ENCODE measurements at regions not wholly inside any gene's neighbourhood (a gene's known extent, or its start where the extent isn't known, plus 50 kb on each side); places are given as distances from the start of the nearest gene placed in this dataset.

DNA sequence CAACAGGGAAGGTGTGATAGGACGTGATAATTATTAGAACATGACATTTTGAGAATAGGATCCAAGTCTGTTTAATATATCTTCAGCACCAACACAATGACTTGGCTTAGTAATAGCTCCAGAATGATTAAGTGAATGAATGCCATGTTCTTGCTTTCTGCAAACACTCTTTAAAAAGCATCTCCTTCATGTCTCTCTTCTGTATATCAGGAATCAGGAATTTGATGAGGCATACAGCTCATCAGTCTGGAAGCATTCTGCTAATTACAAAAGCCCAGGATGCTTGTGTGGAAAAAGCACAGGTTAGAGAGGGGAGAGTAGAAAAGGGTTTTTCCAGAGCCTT, 113.0 kb upstream of the ZNF648 start:
- Histone ChIP-seq H4K20me1 (ENCODE audit: insufficient read depth, low read length) (no peaks in the 10 kb centered on the region), H3K9ac (ENCODE audit: low read length) (no peak overlapping the region), H3K9me3 (replicated peaks; ENCODE audit: insufficient read depth, low read length) (no peaks in the 10 kb centered on the region), H3K4me1 (ENCODE audit: low read length) (no peaks in the 10 kb centered on the region), H3K4me2 (ENCODE audit: low read depth, low read length) (no peak overlapping the region), H3K36me3 (replicated peaks; ENCODE audit: insufficient read depth, low read length) (no peaks in the 10 kb centered on the region), H3K27me3 (replicated peaks; ENCODE audit: insufficient read depth, low read length) (no peaks in the 10 kb centered on the region), H3K9me2 (replicated peaks; ENCODE audit: insufficient read depth, low read length) (no peaks in the 10 kb centered on the region), H3K27ac (ENCODE audit: low read length) (no peak overlapping the region), H3F3A (ENCODE audit: insufficient read depth, low read length) (no peaks in the 10 kb centered on the region), H3K4me3 (ENCODE audit: low read length) (no peak overlapping the region), H3K79me2 (ENCODE audit: low read length) (no peaks in the 10 kb centered on the region), H2AFZ (ENCODE audit: low read length) (no peak overlapping the region)
- no peak for DNase-seq
- TF ChIP-seq EZH2 (optimal IDR thresholded peaks at IDR 0.05; ENCODE audit: low read depth, low read length) (no peak), EZH2phosphoT487 (IDR thresholded peaks at IDR 0.05; ENCODE audit: low read length) (no peak)
- TF ChIP-seq, protein P1, sequence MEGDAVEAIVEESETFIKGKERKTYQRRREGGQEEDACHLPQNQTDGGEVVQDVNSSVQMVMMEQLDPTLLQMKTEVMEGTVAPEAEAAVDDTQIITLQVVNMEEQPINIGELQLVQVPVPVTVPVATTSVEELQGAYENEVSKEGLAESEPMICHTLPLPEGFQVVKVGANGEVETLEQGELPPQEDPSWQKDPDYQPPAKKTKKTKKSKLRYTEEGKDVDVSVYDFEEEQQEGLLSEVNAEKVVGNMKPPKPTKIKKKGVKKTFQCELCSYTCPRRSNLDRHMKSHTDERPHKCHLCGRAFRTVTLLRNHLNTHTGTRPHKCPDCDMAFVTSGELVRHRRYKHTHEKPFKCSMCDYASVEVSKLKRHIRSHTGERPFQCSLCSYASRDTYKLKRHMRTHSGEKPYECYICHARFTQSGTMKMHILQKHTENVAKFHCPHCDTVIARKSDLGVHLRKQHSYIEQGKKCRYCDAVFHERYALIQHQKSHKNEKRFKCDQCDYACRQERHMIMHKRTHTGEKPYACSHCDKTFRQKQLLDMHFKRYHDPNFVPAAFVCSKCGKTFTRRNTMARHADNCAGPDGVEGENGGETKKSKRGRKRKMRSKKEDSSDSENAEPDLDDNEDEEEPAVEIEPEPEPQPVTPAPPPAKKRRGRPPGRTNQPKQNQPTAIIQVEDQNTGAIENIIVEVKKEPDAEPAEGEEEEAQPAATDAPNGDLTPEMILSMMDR (IDR thresholded peaks at IDR 0.05; ENCODE audit: low read length), result no peak

DNA sequence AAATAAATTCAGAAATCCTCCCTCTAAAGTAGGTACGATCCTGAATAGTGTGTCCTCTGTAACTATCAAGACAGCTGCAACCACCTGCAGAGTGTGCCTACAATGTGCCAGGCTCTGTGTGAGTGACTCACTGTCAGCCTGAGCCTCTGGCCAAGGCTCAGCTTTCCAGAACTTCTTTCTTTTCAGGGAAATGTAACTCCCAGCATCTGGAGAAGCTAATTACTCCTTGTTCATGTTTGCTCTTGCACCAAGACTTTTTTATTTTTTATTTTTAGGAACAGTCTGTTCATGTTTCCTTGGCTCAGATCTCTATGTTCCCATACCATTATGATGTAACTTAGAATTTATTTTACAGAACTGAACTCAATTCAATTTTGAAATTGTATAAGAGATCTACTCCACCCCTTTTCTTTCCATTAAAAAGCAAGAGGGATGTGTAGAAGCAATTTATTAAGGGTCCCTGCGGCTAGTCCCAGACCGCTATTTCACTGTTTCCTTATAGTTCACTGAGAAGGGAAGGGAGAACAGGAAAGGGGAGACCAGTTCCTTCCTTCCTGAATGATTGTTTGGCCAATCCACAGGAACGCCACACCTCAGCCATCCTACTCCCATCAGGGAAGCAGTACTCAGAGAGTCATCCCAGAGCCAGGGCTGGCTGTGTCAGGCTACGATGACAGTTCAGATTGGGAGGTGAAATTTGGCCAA, 112.4 kb upstream of the ZNF648 start:
- Histone ChIP-seq H3K36me3 (replicated peaks; ENCODE audit: insufficient read depth, low read length) (no peaks in the 10 kb centered on the region), H3F3A (ENCODE audit: insufficient read depth, low read length) (no peaks in the 10 kb centered on the region), H3K4me2 (ENCODE audit: low read depth, low read length) (no peak overlapping the region), H3K9me3 (replicated peaks; ENCODE audit: insufficient read depth, low read length) (no peaks in the 10 kb centered on the region), H2AFZ (ENCODE audit: low read length) (no peak overlapping the region), H3K9me2 (replicated peaks; ENCODE audit: insufficient read depth, low read length) (no peaks in the 10 kb centered on the region), H3K79me2 (ENCODE audit: low read length) (no peaks in the 10 kb centered on the region), H3K27me3 (replicated peaks; ENCODE audit: insufficient read depth, low read length) (no peaks in the 10 kb centered on the region), H3K9ac (ENCODE audit: low read length) (no peak overlapping the region), H3K27ac (ENCODE audit: low read length) (no peak overlapping the region), H4K20me1 (ENCODE audit: insufficient read depth, low read length) (no peaks in the 10 kb centered on the region), H3K4me1 (ENCODE audit: low read length) (no peaks in the 10 kb centered on the region), H3K4me3 (ENCODE audit: low read length) (no peak overlapping the region)
- TF ChIP-seq EZH2phosphoT487 (IDR thresholded peaks at IDR 0.05; ENCODE audit: low read length), result no peak
- TF ChIP-seq EZH2 (optimal IDR thresholded peaks at IDR 0.05; ENCODE audit: low read depth, low read length), result no peak
- TF ChIP-seq, protein P1 (IDR thresholded peaks at IDR 0.05; ENCODE audit: low read length), result no peak
- no peak for DNase-seq

GRCh38 chr1:182172699-182173098, 111.2 kb upstream of the ZNF648 start:
- Histone ChIP-seq H3F3A (ENCODE audit: insufficient read depth, low read length) (no peaks in the 10 kb centered on the region), H2AFZ (ENCODE audit: low read length) (no peak overlapping the region), H4K20me1 (ENCODE audit: insufficient read depth, low read length) (no peaks in the 10 kb centered on the region), H3K4me1 (ENCODE audit: low read length) (no peaks in the 10 kb centered on the region), H3K4me2 (ENCODE audit: low read depth, low read length) (no peak overlapping the region), H3K4me3 (ENCODE audit: low read length) (no peak overlapping the region), H3K9me3 (replicated peaks; ENCODE audit: insufficient read depth, low read length) (no peaks in the 10 kb centered on the region), H3K36me3 (replicated peaks; ENCODE audit: insufficient read depth, low read length) (no peaks in the 10 kb centered on the region), H3K27ac (ENCODE audit: low read length) (no peak overlapping the region), H3K9me2 (replicated peaks; ENCODE audit: insufficient read depth, low read length) (no peaks in the 10 kb centered on the region), H3K27me3 (replicated peaks; ENCODE audit: insufficient read depth, low read length) (no peaks in the 10 kb centered on the region), H3K9ac (ENCODE audit: low read length) (no peak overlapping the region), H3K79me2 (ENCODE audit: low read length) (no peaks in the 10 kb centered on the region)
- TF ChIP-seq EZH2phosphoT487 (IDR thresholded peaks at IDR 0.05; ENCODE audit: low read length) (no peak), EZH2 (optimal IDR thresholded peaks at IDR 0.05; ENCODE audit: low read depth, low read length) (no peak)
- TF ChIP-seq, protein P1 (IDR thresholded peaks at IDR 0.05; ENCODE audit: low read length), result no peak
- no peak for DNase-seq

Data from MM.1S (cell line).